ENCODE measurements at regions not wholly inside any gene's neighbourhood (a gene's known extent, or its start where the extent isn't known, plus 50 kb on each side); places are given as distances from the start of the nearest gene placed in this dataset.

- no peak for TF ChIP-seq CTCF (IDR thresholded peaks at IDR 0.05)
- TF ChIP-seq POLR2A (IDR thresholded peaks at IDR 0.05): no peak
These were observed 56.6 kb upstream of the SPRED1 start for GRCh38 chr15:38196076-38196475.

Measured in Peyer's patch (tissue), 4 donors.